Body of pancreas (tissue), 4 donors: ENCODE measurements at regions not wholly inside any gene's neighbourhood (a gene's known extent, or its start where the extent isn't known, plus 50 kb on each side); places are given as distances from the start of the nearest gene placed in this dataset.

Source experiments
- ATAC-seq: fragments of 150-250 bp; one replicate; pipeline ENCODE4 v1.9.1; 2016
- DNase-seq, 4 donors: peaks; one replicate each; pipeline ENCODE4 v3.0.0-alpha.2; 2019
- H3K27ac ChIP-seq, 4 donors: fragments of 200-600 bp; sonication (generic); 1 replicate in 3 of 4; 2 replicates in 1 of 4; pipeline versions ENCODE4 v1.5.1 to v1.6.1; 2016 to 2019; ENCODE audit warnings: mild to moderate bottlenecking in 1 of 4, mixed read lengths in 1 of 4, moderate library complexity in 1 of 4
- H3K27me3 ChIP-seq, 2 donors: fragments of 200-600 bp; sonication (generic); one replicate each; pipeline ENCODE4 v1.6.0; 2016; ENCODE audit warnings: mild to moderate bottlenecking in 1 of 2
- H3K36me3 ChIP-seq, 2 donors: fragments of 200-600 bp; sonication (generic); replicated peaks in 1 of 2; 2 replicates each; pipeline ENCODE4 v1.5.1; 2016; ENCODE audit warnings: low read depth in 2 of 2; ENCODE audit not compliant: insufficient read depth in 1 of 2
- H3K4me1 ChIP-seq: fragments of 200-600 bp; sonication (generic); one replicate; pipeline ENCODE4 v1.6.0; 2016
- H3K4me3 ChIP-seq, 2 donors: fragments of 200-600 bp; sonication (generic); 1 replicate in 1 of 2; 2 replicates in 1 of 2; pipeline ENCODE4 v1.5.1; 2016 to 2019
- H3K9me3 ChIP-seq, 3 donors: fragments of 200-600 bp; sonication (generic); 1 replicate in 2 of 3; 2 replicates in 1 of 3; pipeline ENCODE4 v1.5.1; 2016
- POLR2A ChIP-seq, 3 donors: fragments of 450-650 bp; IDR thresholded peaks; one replicate each; pipeline ENCODE4 v1.6.1; 2016; ENCODE audit warnings: antibody characterized with exemption in 3 of 3, mild to moderate bottlenecking in 2 of 3
- WGBS, 2 donors: methylation state at CpG; one replicate each; pipeline ENCODE4 v1.1.5; 2017; 5-methylcytosine and 5-hydroxymethylcytosine counted together
- intact Hi-C: fragments of 100-400 bp; cut with DNase I; formaldehyde crosslinking; loops from one replicate; pipeline ENCODE4 v1.15.1; 2023
- TF ChIP-seq, protein P1 (sequence below), 7 experiments: fragments of 450-650 bp in 4 of 7; fragments of 200-600 bp in 3 of 7; sonication (generic) in 3 of 7; IDR thresholded peaks; one replicate each; pipeline ENCODE4 v1.5.1; 2016 to 2019; ENCODE audit warnings: antibody characterized with exemption in 7 of 7

DNA sequence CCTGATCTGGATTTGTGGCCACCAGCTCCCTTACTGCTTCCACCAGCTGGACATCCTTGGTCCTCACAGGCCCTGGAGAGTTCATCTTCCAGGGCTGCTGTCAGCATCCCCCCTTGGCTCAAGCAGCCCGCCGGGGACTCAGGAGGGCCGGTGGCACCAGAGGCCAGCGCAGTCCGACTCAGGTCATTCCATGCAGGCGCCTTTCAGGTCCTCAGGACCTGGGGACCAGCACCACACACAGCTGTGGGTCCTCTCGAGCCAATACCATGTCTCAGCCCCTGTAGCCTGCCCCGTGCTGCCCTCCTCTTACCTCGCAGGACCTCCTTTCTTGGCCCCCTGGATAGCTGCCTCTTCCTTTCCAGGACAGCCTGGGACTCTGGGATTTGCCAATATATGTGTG, 145.5 kb downstream of the BMS1 start:
- peaks cover 6% of the 10 kb centered on the region for H3K4me1 ChIP-seq
- 70 to 87% methylated on average over 9 of the region's 9 CpGs for WGBS, 2 donors
- no peak for ATAC-seq
- no peak overlapping the region for H3K27ac ChIP-seq
- no peak overlapping the region for H3K4me3 ChIP-seq
- no peaks in the 10 kb centered on the region for H3K36me3 ChIP-seq
- intact Hi-C loops, result no loop called here
- no peak for TF ChIP-seq POLR2A (IDR thresholded peaks at IDR 0.05)
- TF ChIP-seq, protein P1, sequence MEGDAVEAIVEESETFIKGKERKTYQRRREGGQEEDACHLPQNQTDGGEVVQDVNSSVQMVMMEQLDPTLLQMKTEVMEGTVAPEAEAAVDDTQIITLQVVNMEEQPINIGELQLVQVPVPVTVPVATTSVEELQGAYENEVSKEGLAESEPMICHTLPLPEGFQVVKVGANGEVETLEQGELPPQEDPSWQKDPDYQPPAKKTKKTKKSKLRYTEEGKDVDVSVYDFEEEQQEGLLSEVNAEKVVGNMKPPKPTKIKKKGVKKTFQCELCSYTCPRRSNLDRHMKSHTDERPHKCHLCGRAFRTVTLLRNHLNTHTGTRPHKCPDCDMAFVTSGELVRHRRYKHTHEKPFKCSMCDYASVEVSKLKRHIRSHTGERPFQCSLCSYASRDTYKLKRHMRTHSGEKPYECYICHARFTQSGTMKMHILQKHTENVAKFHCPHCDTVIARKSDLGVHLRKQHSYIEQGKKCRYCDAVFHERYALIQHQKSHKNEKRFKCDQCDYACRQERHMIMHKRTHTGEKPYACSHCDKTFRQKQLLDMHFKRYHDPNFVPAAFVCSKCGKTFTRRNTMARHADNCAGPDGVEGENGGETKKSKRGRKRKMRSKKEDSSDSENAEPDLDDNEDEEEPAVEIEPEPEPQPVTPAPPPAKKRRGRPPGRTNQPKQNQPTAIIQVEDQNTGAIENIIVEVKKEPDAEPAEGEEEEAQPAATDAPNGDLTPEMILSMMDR (IDR thresholded peaks at IDR 0.05), result no peak
- no peaks in the 10 kb centered on the region for H3K9me3 ChIP-seq
- no peaks in the 10 kb centered on the region for H3K27me3 ChIP-seq
- no peak for DNase-seq

DNA sequence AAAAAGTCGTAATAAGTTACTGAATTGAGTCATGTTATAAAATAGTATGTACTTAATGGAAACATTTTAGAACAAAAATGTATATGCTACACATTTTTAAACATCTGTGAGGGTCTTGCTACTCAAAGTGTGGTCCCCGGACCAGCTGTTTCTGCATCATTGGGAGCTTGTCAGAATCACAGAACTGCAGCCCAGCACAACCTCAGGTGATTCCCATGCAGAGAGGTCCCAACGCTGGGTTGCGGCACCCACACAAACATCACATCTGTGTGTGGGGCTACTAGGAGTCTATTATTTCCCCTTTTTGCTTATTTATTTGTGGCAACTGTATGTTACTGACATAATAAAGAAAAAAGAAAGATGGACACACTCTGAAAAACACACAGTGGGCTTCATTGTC, 146.6 kb downstream of the BMS1 start:
- DNase-seq, result no peak
- Histone ChIP-seq H3K4me1 (peaks cover 17% of the 10 kb centered on the region), H3K4me3 (no peak overlapping the region), H3K27me3 (no peaks in the 10 kb centered on the region), H3K36me3 (no peaks in the 10 kb centered on the region), H3K9me3 (no peaks in the 10 kb centered on the region), H3K27ac (no peak overlapping the region)
- WGBS, 2 donors, result 80 to 87% methylated on average over 4 of the region's 4 CpGs
- no peak for ATAC-seq
- intact Hi-C loops, result no loop called here
- TF ChIP-seq, protein P1 (IDR thresholded peaks at IDR 0.05), result no peak
- TF ChIP-seq POLR2A (IDR thresholded peaks at IDR 0.05), result no peak

DNA sequence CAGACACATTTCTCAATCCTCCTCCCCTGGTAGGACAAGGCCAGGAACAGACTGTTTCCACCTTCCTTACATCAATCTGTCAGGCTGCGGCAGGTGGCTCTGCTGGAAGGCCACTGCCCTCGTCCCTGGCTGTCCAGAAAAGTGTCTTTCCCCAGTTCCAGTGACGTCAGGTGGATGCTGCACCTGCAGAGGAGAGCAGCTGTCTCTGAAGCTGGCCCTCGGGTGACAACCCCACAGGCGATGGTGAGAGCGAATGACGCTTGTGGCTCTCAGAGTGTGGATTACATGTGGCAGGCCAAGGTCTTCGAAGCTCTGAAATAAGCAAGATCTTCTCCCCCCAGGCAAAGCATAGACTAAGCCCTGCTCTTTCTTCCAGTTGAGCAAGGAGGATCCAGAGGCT, 146.9 kb upstream of the RET start:
- H3K4me1 ChIP-seq, result peaks cover 17% of the 10 kb centered on the region
- TF ChIP-seq POLR2A (IDR thresholded peaks at IDR 0.05), result no peak
- TF ChIP-seq, protein P1 (IDR thresholded peaks at IDR 0.05), result no peak
- intact Hi-C loops, result no loop called here
- H3K27me3 ChIP-seq, result no peaks in the 10 kb centered on the region
- no peak overlapping the region for H3K27ac ChIP-seq
- WGBS, 2 donors, result 80% methylated on average over 8 of the region's 8 CpGs
- H3K4me3 ChIP-seq, result no peak overlapping the region
- no peaks in the 10 kb centered on the region for H3K36me3 ChIP-seq
- DNase-seq (no peak), ATAC-seq (no peak)
- H3K9me3 ChIP-seq, result no peaks in the 10 kb centered on the region

DNA sequence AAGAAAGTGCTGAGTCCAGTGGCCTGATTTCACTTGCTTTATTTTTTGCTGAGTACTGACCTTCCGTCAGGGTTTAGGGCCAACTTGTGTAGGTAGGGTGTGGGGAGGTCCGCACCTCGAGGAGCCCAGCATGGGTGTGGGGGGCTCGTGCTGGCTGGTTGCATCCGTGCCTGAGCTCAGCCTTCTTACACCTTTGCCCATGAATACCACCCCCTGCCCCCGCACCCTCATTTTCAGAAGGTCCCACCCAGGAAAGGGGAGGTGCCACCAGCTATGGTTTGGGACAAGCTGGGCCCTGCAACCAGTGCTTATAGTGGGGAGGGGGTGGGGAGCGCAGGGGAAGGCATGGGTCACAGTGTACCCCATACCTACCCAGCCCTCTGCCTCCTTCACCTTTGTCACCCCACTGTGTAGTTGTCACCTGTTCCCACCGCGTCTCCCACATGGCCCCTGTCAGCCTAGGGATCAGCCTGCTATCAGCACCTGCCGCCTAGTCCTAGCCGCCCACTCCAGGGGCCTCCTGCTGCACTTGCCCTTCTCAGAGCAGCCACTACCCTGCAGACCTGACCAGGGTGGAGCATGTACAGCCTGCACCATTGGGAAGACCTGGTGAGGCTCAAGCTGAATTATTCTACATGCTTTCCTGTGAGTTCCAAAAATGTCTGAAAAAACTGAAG, 146.2 kb upstream of the RET start:
- TF ChIP-seq, protein P1 (IDR thresholded peaks at IDR 0.05), result no peak
- no peak for TF ChIP-seq POLR2A (IDR thresholded peaks at IDR 0.05)
- WGBS, 2 donors, result 74 to 77% methylated on average over 11 of the region's 11 CpGs
- H3K27me3 ChIP-seq, result no peaks in the 10 kb centered on the region

DNA sequence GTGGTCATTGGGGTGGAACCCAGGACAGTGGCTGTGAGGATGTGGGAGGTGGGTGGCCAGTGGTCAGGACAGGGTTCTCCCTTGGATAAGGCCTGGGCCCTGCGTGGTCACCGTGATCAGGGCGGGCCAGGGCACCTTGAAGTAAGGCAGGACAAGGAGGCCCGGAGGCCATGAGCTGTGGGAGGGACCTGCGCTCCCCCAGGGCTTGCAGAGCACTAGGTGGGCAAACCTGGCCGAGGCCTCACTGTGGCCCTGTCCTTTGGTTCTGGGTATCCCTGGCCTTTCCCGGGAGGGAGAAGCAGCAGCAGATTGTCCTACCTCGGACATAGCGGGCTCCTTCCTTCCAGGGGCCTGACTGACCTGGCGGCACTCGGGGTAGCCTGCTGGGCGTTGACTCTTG, 144.8 kb upstream of the RET start:
- Histone ChIP-seq H3K4me3 (no peak overlapping the region), H3K9me3 (no peaks in the 10 kb centered on the region), H3K27ac (no peak overlapping the region), H3K36me3 (no peaks in the 10 kb centered on the region), H3K27me3 (no peaks in the 10 kb centered on the region), H3K4me1 (peaks cover 17% of the 10 kb centered on the region)
- intact Hi-C loops, result no loop called here
- DNase-seq (no peak), ATAC-seq (no peak)
- WGBS, 2 donors, result 89 to 100% methylated on average over 2 to 12 of the region's 12 CpGs
- TF ChIP-seq, protein P1 (IDR thresholded peaks at IDR 0.05), result no peak
- no peak for TF ChIP-seq POLR2A (IDR thresholded peaks at IDR 0.05)

More for the DNA sequence above, 146.2 kb upstream of the RET start:
- intact Hi-C loops, result no loop called here
- H3K27ac ChIP-seq, result no peak overlapping the region
- no peaks in the 10 kb centered on the region for H3K9me3 ChIP-seq
- no peaks in the 10 kb centered on the region for H3K36me3 ChIP-seq
- no peak overlapping the region for H3K4me3 ChIP-seq
- ATAC-seq (no peak), DNase-seq (no peak)
- H3K4me1 ChIP-seq, result peaks cover 17% of the 10 kb centered on the region
